ENCODE measurements at regions not wholly inside any gene's neighbourhood (a gene's known extent, or its start where the extent isn't known, plus 50 kb on each side); places are given as distances from the start of the nearest gene placed in this dataset.

- no peak for FAIRE-seq
Observed at GRCh38 chr12:58372298-58372697, 430.9 kb downstream of the ATP23 start.

GRCh38 chr12:58378028-58378427, 436.7 kb downstream of the ATP23 start:
- FAIRE-seq = no peak

GRCh38 chr12:58381546-58381945, 440.2 kb downstream of the ATP23 start:
- no peak for FAIRE-seq

- no peak for FAIRE-seq
Observed at GRCh38 chr12:58384196-58384595, 442.8 kb downstream of the ATP23 start.

GRCh38 chr12:58386136-58386535, 444.8 kb downstream of the ATP23 start:
- FAIRE-seq = no peak

GRCh38 chr12:58387199-58387598, 445.8 kb downstream of the ATP23 start:
- no peak for FAIRE-seq

- no peak for FAIRE-seq
Observed at GRCh38 chr12:58388261-58388660, 446.9 kb downstream of the ATP23 start.

GRCh38 chr12:58393152-58393551, 451.8 kb downstream of the ATP23 start:
- FAIRE-seq = no peak

GRCh38 chr12:58395056-58395455, 453.7 kb downstream of the ATP23 start:
- FAIRE-seq = no peak

- FAIRE-seq = no peak
Observed at GRCh38 chr12:58395470-58395869, 454.1 kb downstream of the ATP23 start.

GRCh38 chr12:58396239-58396638, 454.9 kb downstream of the ATP23 start:
- FAIRE-seq = no peak

- no peak for FAIRE-seq
Observed at GRCh38 chr12:58405363-58405762, 464.0 kb downstream of the ATP23 start.

- no peak for FAIRE-seq
Observed at GRCh38 chr12:58408516-58408915, 467.1 kb downstream of the ATP23 start.

- FAIRE-seq = no peak
Observed at GRCh38 chr12:58412461-58413060, 471.2 kb downstream of the ATP23 start.

- no peak for FAIRE-seq
Observed at GRCh38 chr12:58413794-58414193, 472.4 kb downstream of the ATP23 start.

GRCh38 chr12:58414398-58414871, 473.1 kb downstream of the ATP23 start:
- FAIRE-seq = no peak

GRCh38 chr12:58415716-58416115, 474.3 kb downstream of the ATP23 start:
- no peak for FAIRE-seq

- FAIRE-seq = no peak
Observed at GRCh38 chr12:58416236-58416635, 474.9 kb downstream of the ATP23 start.

- no peak for FAIRE-seq
Observed at GRCh38 chr12:58419196-58419760, 477.9 kb downstream of the ATP23 start.

GRCh38 chr12:58419905-58420304, 478.5 kb downstream of the ATP23 start:
- FAIRE-seq = peak; percentile 43

- no peak for FAIRE-seq
Observed at GRCh38 chr12:58420503-58420902, 479.1 kb downstream of the ATP23 start.

GRCh38 chr12:58421990-58422389, 480.6 kb downstream of the ATP23 start:
- no peak for FAIRE-seq

GRCh38 chr12:58424735-58425392, 483.5 kb downstream of the ATP23 start:
- no peak for FAIRE-seq

Measured in endometrium (tissue), 2 donors.